K562 (cell line): ENCODE measurements at regions not wholly inside any gene's neighbourhood (a gene's known extent, or its start where the extent isn't known, plus 50 kb on each side); places are given as distances from the start of the nearest gene placed in this dataset.

Experiments used
- BCOR ChIP-seq: fragments of 450-650 bp; IDR thresholded peaks from 2 replicates; pipeline ENCODE4 v1.6.1; 2016
- ZNF239 ChIP-seq: fragments of 250-450 bp; sonication (Bioruptor Pico); IDR thresholded peaks from 2 replicates; pipeline ENCODE4 v1.4.0; 2020; ENCODE audit warnings: mild to moderate bottlenecking

DNA sequence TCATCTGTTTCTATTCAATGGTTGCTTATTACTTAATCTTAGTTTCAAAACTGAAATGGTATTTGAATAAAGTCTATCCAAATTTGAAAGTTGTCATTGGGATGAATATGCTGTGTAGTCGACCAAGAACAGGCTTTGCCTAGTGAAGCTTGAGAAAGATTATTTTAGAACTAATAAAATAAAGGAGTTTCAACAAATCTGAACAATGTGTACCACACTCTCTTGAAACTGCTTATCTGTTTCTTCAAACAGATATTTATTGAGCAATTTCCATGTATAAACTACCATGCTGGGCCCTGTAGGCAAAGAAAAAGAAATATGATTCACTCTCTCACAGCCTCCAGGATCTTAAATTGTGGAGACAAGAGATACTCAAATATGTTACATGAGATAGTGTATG lies 174.4 kb downstream of the OGFRL1 start:
- TF ChIP-seq BCOR (no peak), ZNF239 (CRISPR knock-in tag) (no peak)
